Nephron progenitor cell (in vitro differentiated cells): ENCODE measurements at regions not wholly inside any gene's neighbourhood (a gene's known extent, or its start where the extent isn't known, plus 50 kb on each side); places are given as distances from the start of the nearest gene placed in this dataset.

Experiments
- DNase-seq: peaks from one replicate; pipeline ENCODE4 v3.0.0; 2021
- H3K27ac Mint-ChIP-seq: 2 replicates; pipeline ENCODE4 v1.8.0; 2021; ENCODE audit warnings: mild to moderate bottlenecking, moderate library complexity, mixed read lengths
- H3K27me3 Mint-ChIP-seq: 2 replicates; pipeline ENCODE4 v1.8.0; 2021; ENCODE audit warnings: mild to moderate bottlenecking, low read depth, mixed read lengths; ENCODE audit not compliant: poor library complexity
- H3K36me3 Mint-ChIP-seq: 2 replicates; pipeline ENCODE4 v1.8.0; 2021; ENCODE audit warnings: low read depth, mixed read lengths
- H3K4me1 Mint-ChIP-seq: 2 replicates; pipeline ENCODE4 v1.8.0; 2021; ENCODE audit warnings: mixed read lengths
- H3K4me3 Mint-ChIP-seq: 2 replicates; pipeline ENCODE4 v1.8.0; 2021; ENCODE audit warnings: mild to moderate bottlenecking, moderate library complexity, mixed read lengths
- H3K9me3 Mint-ChIP-seq: 2 replicates; pipeline ENCODE4 v1.8.0; 2021; ENCODE audit warnings: mild to moderate bottlenecking, moderate library complexity, mixed read lengths
- CTCF ChIP-seq: fragments of 200-600 bp; sonication (generic); IDR thresholded peaks from 2 replicates; pipeline ENCODE4 v1.5.0; 2021; ENCODE audit warnings: antibody characterized with exemption

GRCh38 chr2:48134704-48135103 lies 179.8 kb upstream of the FOXN2 start:
- no peak for DNase-seq
- no peak for TF ChIP-seq CTCF
- Mint-ChIP-seq H3K4me3 (no peak overlapping the region), H3K27me3 (no peaks in the 10 kb centered on the region), H3K27ac (no peak overlapping the region), H3K9me3 (no peaks in the 10 kb centered on the region), H3K36me3 (no peaks in the 10 kb centered on the region), H3K4me1 (peaks cover 7% of the 10 kb centered on the region)

GRCh38 chr2:48135797-48136196 lies 178.7 kb upstream of the FOXN2 start:
- H3K27ac Mint-ChIP-seq, result peak overlapping the region; percentile 23
- H3K4me3 Mint-ChIP-seq, result no peak overlapping the region

GRCh38 chr2:48137829-48138228 lies 176.7 kb upstream of the FOXN2 start:
- Mint-ChIP-seq H3K27ac (no peak overlapping the region), H3K4me1 (no peaks in the 10 kb centered on the region), H3K27me3 (no peaks in the 10 kb centered on the region), H3K4me3 (no peak overlapping the region), H3K9me3 (peaks cover 13% of the 10 kb centered on the region), H3K36me3 (no peaks in the 10 kb centered on the region)
- no peak for TF ChIP-seq CTCF
- DNase-seq, result no peak

More at GRCh38 chr2:48135797-48136196, 178.7 kb upstream of the FOXN2 start:
- Mint-ChIP-seq H3K9me3 (no peaks in the 10 kb centered on the region), H3K27me3 (no peaks in the 10 kb centered on the region), H3K36me3 (no peaks in the 10 kb centered on the region), H3K4me1 (peaks cover 7% of the 10 kb centered on the region)
- no peak for TF ChIP-seq CTCF
- DNase-seq, result no peak

DNA sequence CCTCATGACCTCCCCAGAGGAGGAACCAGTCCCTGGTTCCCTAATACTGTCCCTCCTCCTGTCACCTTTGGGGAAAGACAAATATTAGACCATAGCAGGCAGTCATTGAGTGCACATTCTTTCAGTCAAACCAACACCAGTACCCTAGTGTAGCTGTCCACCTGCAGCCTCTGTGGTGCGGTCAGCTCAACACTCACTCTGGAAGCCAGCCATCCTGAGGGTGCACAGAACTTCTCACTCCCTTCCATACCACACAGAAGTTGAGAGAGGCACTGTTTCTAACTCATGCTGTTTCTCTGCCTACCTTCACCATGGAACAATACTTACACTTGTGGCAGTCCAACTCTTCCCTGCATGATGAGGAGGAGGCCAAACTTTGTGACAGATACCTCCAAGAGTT lies 175.6 kb upstream of the FOXN2 start:
- no peak for TF ChIP-seq CTCF
- Mint-ChIP-seq H3K27ac (no peak overlapping the region), H3K4me3 (no peak overlapping the region)

DNA sequence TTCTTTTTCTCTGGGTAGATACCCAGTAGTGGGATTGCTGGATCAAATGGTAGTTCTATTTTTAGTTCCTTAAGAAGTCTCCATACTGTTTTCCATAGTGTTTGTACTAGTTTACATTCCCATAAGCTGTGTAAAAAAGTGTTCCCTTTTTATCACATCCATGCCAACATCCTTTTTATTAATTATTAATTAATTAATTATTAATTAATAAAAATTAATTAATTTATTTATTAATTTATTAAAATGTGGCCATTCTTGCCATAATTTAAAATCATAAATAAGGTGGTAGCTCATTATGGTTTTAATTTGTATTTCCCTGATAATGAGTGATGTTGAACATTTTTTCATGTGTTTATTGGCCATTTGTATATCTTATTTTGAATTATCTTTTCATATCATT lies 173.9 kb upstream of the FOXN2 start:
- Mint-ChIP-seq H3K27ac (no peak overlapping the region), H3K36me3 (no peaks in the 10 kb centered on the region), H3K4me3 (no peak overlapping the region), H3K4me1 (no peaks in the 10 kb centered on the region), H3K9me3 (peaks cover 17% of the 10 kb centered on the region), H3K27me3 (no peaks in the 10 kb centered on the region)
- no peak for TF ChIP-seq CTCF
- no peak for DNase-seq

More for the DNA sequence above, 175.6 kb upstream of the FOXN2 start:
- H3K4me1 Mint-ChIP-seq, result no peaks in the 10 kb centered on the region
- peaks cover 14% of the 10 kb centered on the region for H3K9me3 Mint-ChIP-seq
- DNase-seq, result no peak
- H3K27me3 Mint-ChIP-seq, result no peaks in the 10 kb centered on the region
- H3K36me3 Mint-ChIP-seq, result no peaks in the 10 kb centered on the region

GRCh38 chr2:48144777-48145176 lies 169.7 kb upstream of the FOXN2 start:
- Mint-ChIP-seq H3K27ac (no peak overlapping the region), H3K4me3 (no peak overlapping the region), H3K4me1 (no peaks in the 10 kb centered on the region), H3K36me3 (no peaks in the 10 kb centered on the region), H3K27me3 (no peaks in the 10 kb centered on the region), H3K9me3 (peaks cover 17% of the 10 kb centered on the region)
- DNase-seq, result no peak
- TF ChIP-seq CTCF, result no peak
